Panc1 (cell line): ENCODE measurements at regions not wholly inside any gene's neighbourhood (a gene's known extent, or its start where the extent isn't known, plus 50 kb on each side); places are given as distances from the start of the nearest gene placed in this dataset.

Source experiments
- ATAC-seq: fragments of 200-7000 bp; cut with Tn5 transposase; 2 replicates; pipeline ENCODE4 v1.9.1; 2020; ENCODE audit warnings: mild to moderate bottlenecking, moderate library complexity
- BruUV-seq: library from RNA; stranded (reverse); fragments of 400-500 nt; replicated peaks from 2 replicates; lab custom pipeline; 2021; lab: Mats Ljungman, UMichigan
- CTCF ChIA-PET: fragments of 300-600 bp; sonication (Branson Sonifier 250); formaldehyde crosslinking; loops from one replicate; lab custom pipeline; 2022; ENCODE audit warnings: antibody characterized with exemption; lab: Charles Lee
- POLR2A ChIA-PET: fragments of 300-600 bp; sonication (Branson Sonifier 250); formaldehyde crosslinking; loops from one replicate; lab custom pipeline; 2022; ENCODE audit warnings: antibody characterized with exemption; lab: Charles Lee
- DNase-seq: peaks from one replicate; pipeline ENCODE4 v3.0.0-alpha.2; 2010; ENCODE audit warnings: low read depth, low spot score
- H3K27ac ChIP-seq: 2 replicates; pipeline ENCODE4 v1.5.1; 2011; ENCODE audit warnings: mild to moderate bottlenecking, low read length, inconsistent platforms
- H3K27me3 ChIP-seq: fragments of 200-500 bp; sonication (Bioruptor generic); 2 replicates; pipeline ENCODE4 v1.6.0; 2014; ENCODE audit warnings: low read length, inconsistent platforms; ENCODE audit not compliant: control insufficient read depth, insufficient read depth
- H3K36me3 ChIP-seq: fragments of 200-500 bp; sonication (Bioruptor generic); 2 replicates; pipeline ENCODE4 v1.5.1; 2014; ENCODE audit warnings: inconsistent platforms, mild to moderate bottlenecking, low read length, moderate library complexity; ENCODE audit not compliant: control insufficient read depth, insufficient read depth
- H3K4me1 ChIP-seq: 2 replicates; pipeline ENCODE4 v1.5.1; 2011; ENCODE audit warnings: inconsistent platforms, mild to moderate bottlenecking, low read length, moderate library complexity; ENCODE audit not compliant: control insufficient read depth, insufficient read depth
- H3K4me3 ChIP-seq, 2 experiments: 2 replicates each; pipeline ENCODE4 v1.5.1; 2011 to 2012; ENCODE audit warnings: low read depth in 2 of 2, low read length in 2 of 2, mild to moderate bottlenecking in 2 of 2, inconsistent platforms in 1 of 2, moderate library complexity in 1 of 2
- H3K9me3 ChIP-seq: fragments of 200-500 bp; sonication (Bioruptor generic); 2 replicates; pipeline ENCODE4 v1.5.1; 2014; ENCODE audit warnings: low read depth, mild to moderate bottlenecking, inconsistent platforms, low read length, moderate library complexity; ENCODE audit not compliant: control insufficient read depth, insufficient read depth
- CTCF ChIP-seq: fragments of 450-650 bp; IDR thresholded peaks from 2 replicates; pipeline ENCODE4 v1.5.1; 2017; ENCODE audit warnings: mild to moderate bottlenecking
- POLR2AphosphoS5 ChIP-seq: IDR thresholded peaks from 2 replicates; pipeline ENCODE4 v1.6.1; 2012; ENCODE audit warnings: mild to moderate bottlenecking, low read depth, low read length, moderate library complexity
- REST ChIP-seq, 2 experiments: IDR thresholded peaks; 2 replicates each; pipeline ENCODE4 v1.6.1; 2011 to 2012; ENCODE audit warnings: low read depth in 2 of 2, control low read depth in 1 of 2, low read length in 1 of 2, mild to moderate bottlenecking in 1 of 2, moderate library complexity in 1 of 2; ENCODE audit not compliant: insufficient read depth in 1 of 2
- SIN3A ChIP-seq: IDR thresholded peaks from 2 replicates; pipeline ENCODE4 v1.6.1; 2012; ENCODE audit warnings: low read depth, mild to moderate bottlenecking, low read length, moderate library complexity, borderline replicate concordance; ENCODE audit not compliant: insufficient read depth
- TCF7L2 ChIP-seq: IDR thresholded peaks from 2 replicates; pipeline ENCODE4 v1.6.1; 2011; ENCODE audit warnings: mild to moderate bottlenecking, low read depth, low read length, inconsistent platforms
- in situ Hi-C: cut with HindIII; loops from 2 replicates; pipeline ENCODE4 v1.10.0; 2016; ENCODE audit warnings: low sequenced_read_pairs, low pct_unique_long_range_greater_than_20kb
- intact Hi-C: fragments of 100-400 bp; cut with micrococcal nuclease; formaldehyde crosslinking; loops from one replicate; pipeline ENCODE4 v1.10.0; 2022; ENCODE audit not compliant: unreplicated experiment

DNA sequence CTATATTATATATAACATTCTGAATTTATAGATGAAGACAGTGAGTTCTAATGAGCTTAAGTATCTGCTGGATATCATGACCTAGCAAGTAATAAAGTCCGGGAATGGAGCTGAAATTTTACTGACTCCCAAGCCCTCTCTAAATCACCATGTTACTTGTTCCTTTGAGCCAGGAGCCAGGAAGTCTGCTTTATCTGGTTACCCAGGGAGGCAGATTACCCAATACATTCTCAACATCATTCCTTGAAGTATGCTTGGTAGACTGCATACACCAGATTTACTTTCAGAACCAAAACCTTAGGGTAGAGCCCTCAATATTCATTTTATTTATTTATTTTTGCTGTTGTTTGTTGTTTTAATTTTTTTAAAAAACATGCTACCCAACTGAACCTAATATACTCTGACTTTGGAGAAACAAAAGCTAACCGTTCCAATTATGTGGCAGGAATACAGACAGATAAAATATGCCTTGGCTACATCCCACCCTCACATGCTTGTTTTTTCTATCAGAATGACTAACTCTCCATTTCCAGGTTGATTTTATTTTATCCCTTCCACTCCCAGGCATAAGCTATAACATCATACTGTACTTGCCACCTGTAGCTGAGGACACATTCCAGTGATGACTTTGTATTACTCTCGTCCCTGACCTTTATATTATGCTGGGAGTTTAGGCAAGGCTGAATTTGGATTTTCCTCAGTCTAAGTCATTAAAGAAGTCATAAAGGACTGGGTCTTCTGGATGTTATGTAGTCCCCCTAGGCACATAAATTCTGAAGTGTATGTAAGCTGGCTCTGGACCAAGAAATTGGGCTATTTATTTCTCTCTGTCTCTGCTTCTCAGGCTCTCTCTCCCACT, 82.0 kb downstream of the YIPF5 start:
- H3K9me3 ChIP-seq, result no peaks in the 10 kb centered on the region
- no peaks in the 10 kb centered on the region; the same call in 1 of the 2 replicates for H3K27me3 ChIP-seq
- DNase-seq (no peak), ATAC-seq (no peak)
- H3K4me3 ChIP-seq, result no peak overlapping the region
- no TSS peak for BruUV-seq
- no peak overlapping the region for H3K27ac ChIP-seq
- H3K36me3 ChIP-seq, result no peaks in the 10 kb centered on the region
- no peak for TF ChIP-seq TCF7L2
- intact Hi-C loops (no loop called here), in situ Hi-C loops (no loop called here)
- CTCF ChIA-PET, result no interaction called here
- no peaks in the 10 kb centered on the region for H3K4me1 ChIP-seq
- POLR2A ChIA-PET, result no interaction called here

DNA sequence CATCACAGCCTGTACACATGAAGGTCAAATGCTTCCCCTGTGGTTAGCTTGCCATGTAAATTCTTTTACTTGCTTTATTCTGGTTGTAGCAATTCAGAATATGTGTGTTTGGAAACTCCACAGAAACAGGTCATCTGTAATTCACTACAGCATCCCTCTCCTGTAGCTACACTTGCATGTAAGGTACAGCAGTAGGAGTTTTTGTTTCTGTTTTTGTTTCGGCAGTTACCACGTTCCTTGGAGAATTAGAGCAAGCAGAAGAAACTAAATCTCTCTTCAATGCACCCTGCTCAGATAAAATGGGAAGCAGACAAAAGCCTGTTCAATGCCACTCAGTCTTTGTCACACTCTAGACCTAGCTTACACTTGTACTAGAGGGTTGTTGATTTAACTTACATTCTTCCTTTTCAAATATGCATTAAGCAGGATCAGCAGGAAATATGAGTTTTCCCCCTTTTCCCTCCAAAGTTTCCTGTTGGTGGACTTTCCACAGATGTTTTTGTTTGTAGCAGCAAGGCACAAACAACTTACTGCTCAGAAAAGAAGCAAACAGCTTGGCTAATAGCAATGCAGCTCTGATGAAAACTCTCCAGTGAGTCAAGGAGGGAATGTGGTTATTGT, 80.9 kb downstream of the YIPF5 start:
- BruUV-seq, result no TSS peak
- no peaks in the 10 kb centered on the region for H3K36me3 ChIP-seq
- no peaks in the 10 kb centered on the region; the same call in 1 of the 2 replicates for H3K27me3 ChIP-seq
- intact Hi-C loops (no loop called here), in situ Hi-C loops (no loop called here)
- no peaks in the 10 kb centered on the region for H3K9me3 ChIP-seq
- TF ChIP-seq SIN3A (no peak), REST (IDR thresholded peaks at IDR 0.05; ENCODE audit: insufficient read depth in 1 of 2, low read depth in 2 of 2, low read length in 1 of 2) (no peak), POLR2AphosphoS5 (no peak), CTCF (no peak), TCF7L2 (no peak)
- no peaks in the 10 kb centered on the region for H3K4me1 ChIP-seq
- H3K27ac ChIP-seq, result no peak overlapping the region
- ChIA-PET POLR2A (no interaction called here), CTCF (no interaction called here)
- DNase-seq (no peak), ATAC-seq (no peak)
- H3K4me3 ChIP-seq, result no peak overlapping the region

DNA sequence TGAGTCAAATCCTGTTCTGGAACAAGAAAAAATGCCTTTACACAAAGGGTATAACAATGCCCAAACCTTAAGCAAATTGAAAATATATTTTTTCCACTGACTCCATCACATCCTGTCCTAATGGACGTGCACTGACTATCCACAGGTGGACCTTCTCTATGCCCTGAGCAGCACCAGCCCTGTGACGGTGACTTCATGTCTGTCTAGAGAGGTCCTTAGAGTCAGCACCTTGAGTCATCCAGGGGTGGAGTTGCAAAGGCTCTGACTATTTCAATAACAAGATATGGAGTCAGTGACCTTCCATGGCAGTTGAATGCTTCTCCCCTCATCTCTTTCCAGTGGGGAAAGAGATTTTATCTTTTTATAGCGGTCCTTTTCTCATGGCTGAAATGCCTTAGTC, 78.0 kb downstream of the YIPF5 start:
- ChIA-PET CTCF (no interaction called here), POLR2A (no interaction called here)
- TF ChIP-seq POLR2AphosphoS5 (no peak), REST (IDR thresholded peaks at IDR 0.05; ENCODE audit: insufficient read depth in 1 of 2, low read depth in 2 of 2, low read length in 1 of 2) (no peak), CTCF (no peak), SIN3A (no peak), TCF7L2 (no peak)
- intact Hi-C loops (no loop called here), in situ Hi-C loops (no loop called here)
- DNase-seq (no peak), ATAC-seq (no peak)
- H3K27ac ChIP-seq, result no peak overlapping the region
- no peaks in the 10 kb centered on the region for H3K36me3 ChIP-seq
- H3K9me3 ChIP-seq, result no peaks in the 10 kb centered on the region
- H3K4me3 ChIP-seq, result no peak overlapping the region
- no peaks in the 10 kb centered on the region for H3K4me1 ChIP-seq
- H3K27me3 ChIP-seq, result no peaks in the 10 kb centered on the region; the same call in 1 of the 2 replicates
- no TSS peak for BruUV-seq
